ENCODE measurements at regions not wholly inside any gene's neighbourhood (a gene's known extent, or its start where the extent isn't known, plus 50 kb on each side); places are given as distances from the start of the nearest gene placed in this dataset.

DNA sequence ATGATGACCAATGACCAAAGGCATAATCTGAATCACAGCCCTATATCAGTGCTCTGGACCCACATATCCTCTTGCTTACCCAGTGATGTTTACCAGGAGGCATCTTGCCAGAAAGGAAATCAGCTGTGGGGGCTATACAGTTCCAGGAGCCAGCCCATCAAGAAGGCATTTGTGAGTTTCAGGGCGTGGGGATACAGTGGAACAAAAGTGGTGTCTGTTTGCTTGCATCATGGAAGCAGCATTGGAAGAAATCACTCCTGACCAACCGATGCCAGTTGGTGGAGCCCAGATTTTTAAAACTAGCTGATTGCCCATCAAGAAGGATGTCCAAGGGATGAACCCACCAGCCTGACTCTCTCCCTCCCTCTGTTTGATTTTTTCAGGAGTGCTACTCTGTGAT is 106.5 kb upstream of the EGFLAM start:
- TF ChIP-seq, protein P1, sequence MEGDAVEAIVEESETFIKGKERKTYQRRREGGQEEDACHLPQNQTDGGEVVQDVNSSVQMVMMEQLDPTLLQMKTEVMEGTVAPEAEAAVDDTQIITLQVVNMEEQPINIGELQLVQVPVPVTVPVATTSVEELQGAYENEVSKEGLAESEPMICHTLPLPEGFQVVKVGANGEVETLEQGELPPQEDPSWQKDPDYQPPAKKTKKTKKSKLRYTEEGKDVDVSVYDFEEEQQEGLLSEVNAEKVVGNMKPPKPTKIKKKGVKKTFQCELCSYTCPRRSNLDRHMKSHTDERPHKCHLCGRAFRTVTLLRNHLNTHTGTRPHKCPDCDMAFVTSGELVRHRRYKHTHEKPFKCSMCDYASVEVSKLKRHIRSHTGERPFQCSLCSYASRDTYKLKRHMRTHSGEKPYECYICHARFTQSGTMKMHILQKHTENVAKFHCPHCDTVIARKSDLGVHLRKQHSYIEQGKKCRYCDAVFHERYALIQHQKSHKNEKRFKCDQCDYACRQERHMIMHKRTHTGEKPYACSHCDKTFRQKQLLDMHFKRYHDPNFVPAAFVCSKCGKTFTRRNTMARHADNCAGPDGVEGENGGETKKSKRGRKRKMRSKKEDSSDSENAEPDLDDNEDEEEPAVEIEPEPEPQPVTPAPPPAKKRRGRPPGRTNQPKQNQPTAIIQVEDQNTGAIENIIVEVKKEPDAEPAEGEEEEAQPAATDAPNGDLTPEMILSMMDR (IDR thresholded peaks at IDR 0.05; ENCODE audit: low read length), result no peak
- TF ChIP-seq EZH2 (IDR thresholded peaks at IDR 0.05; ENCODE audit: borderline replicate concordance, low read length), result no peak
